ENCODE measurements at regions not wholly inside any gene's neighbourhood (a gene's known extent, or its start where the extent isn't known, plus 50 kb on each side); places are given as distances from the start of the nearest gene placed in this dataset.

DNA sequence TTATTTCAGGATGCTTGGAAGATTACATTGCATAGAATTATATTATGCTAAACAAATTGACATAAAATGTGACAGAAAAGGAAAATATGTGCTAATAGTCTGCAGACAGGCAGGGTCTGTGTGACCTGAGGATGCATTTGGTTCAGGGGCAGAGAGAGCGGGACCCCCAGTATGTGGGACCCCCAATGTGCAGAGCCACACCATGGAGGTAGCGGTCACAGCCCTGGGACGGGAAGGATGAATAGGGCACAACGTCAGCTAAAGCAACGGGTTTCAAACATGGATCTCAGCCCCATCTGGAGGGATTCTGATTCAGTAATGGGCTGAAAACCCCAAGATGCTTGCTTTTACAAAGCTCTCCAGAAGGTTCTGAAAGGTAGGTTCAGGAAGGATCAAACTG, 251.8 kb upstream of the ADARB2 start:
- TF ChIP-seq, protein P1, sequence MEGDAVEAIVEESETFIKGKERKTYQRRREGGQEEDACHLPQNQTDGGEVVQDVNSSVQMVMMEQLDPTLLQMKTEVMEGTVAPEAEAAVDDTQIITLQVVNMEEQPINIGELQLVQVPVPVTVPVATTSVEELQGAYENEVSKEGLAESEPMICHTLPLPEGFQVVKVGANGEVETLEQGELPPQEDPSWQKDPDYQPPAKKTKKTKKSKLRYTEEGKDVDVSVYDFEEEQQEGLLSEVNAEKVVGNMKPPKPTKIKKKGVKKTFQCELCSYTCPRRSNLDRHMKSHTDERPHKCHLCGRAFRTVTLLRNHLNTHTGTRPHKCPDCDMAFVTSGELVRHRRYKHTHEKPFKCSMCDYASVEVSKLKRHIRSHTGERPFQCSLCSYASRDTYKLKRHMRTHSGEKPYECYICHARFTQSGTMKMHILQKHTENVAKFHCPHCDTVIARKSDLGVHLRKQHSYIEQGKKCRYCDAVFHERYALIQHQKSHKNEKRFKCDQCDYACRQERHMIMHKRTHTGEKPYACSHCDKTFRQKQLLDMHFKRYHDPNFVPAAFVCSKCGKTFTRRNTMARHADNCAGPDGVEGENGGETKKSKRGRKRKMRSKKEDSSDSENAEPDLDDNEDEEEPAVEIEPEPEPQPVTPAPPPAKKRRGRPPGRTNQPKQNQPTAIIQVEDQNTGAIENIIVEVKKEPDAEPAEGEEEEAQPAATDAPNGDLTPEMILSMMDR (conservative IDR thresholded peaks at IDR 0.05; ENCODE audit: low read depth in 2 of 2): no peak
- TF ChIP-seq, protein P2, sequence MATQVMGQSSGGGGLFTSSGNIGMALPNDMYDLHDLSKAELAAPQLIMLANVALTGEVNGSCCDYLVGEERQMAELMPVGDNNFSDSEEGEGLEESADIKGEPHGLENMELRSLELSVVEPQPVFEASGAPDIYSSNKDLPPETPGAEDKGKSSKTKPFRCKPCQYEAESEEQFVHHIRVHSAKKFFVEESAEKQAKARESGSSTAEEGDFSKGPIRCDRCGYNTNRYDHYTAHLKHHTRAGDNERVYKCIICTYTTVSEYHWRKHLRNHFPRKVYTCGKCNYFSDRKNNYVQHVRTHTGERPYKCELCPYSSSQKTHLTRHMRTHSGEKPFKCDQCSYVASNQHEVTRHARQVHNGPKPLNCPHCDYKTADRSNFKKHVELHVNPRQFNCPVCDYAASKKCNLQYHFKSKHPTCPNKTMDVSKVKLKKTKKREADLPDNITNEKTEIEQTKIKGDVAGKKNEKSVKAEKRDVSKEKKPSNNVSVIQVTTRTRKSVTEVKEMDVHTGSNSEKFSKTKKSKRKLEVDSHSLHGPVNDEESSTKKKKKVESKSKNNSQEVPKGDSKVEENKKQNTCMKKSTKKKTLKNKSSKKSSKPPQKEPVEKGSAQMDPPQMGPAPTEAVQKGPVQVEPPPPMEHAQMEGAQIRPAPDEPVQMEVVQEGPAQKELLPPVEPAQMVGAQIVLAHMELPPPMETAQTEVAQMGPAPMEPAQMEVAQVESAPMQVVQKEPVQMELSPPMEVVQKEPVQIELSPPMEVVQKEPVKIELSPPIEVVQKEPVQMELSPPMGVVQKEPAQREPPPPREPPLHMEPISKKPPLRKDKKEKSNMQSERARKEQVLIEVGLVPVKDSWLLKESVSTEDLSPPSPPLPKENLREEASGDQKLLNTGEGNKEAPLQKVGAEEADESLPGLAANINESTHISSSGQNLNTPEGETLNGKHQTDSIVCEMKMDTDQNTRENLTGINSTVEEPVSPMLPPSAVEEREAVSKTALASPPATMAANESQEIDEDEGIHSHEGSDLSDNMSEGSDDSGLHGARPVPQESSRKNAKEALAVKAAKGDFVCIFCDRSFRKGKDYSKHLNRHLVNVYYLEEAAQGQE (IDR thresholded peaks at IDR 0.05; ENCODE audit: unreplicated experiment): no peak
- no peak for TF ChIP-seq JUNB (IDR thresholded peaks at IDR 0.05; ENCODE audit: unreplicated experiment)
